Parathyroid adenoma (tissue), 2 donors: ENCODE measurements at regions not wholly inside any gene's neighbourhood (a gene's known extent, or its start where the extent isn't known, plus 50 kb on each side); places are given as distances from the start of the nearest gene placed in this dataset.
"Not testable (repeated sequence)": the region's sequence is repeated elsewhere in the genome, so short reads cannot be mapped to it uniquely, and the experiment has no call there.

ENCODE experiments used
- H2AFZ ChIP-seq: fragments of 300-600 bp; sonication (generic); one replicate; pipeline ENCODE4 v1.7.0; 2017; ENCODE audit warnings: antibody characterized with exemption, mild to moderate bottlenecking
- H3K27ac ChIP-seq: fragments of 300-600 bp; sonication (generic); one replicate; pipeline ENCODE4 v1.7.0; 2017
- H3K27me3 ChIP-seq: fragments of 300-600 bp; sonication (generic); one replicate; pipeline ENCODE4 v1.7.0; 2017; ENCODE audit warnings: low read length; ENCODE audit not compliant: control insufficient read depth, insufficient read depth
- H3K36me3 ChIP-seq: fragments of 300-600 bp; sonication (generic); one replicate; pipeline ENCODE4 v1.7.0; 2017; ENCODE audit warnings: low read length; ENCODE audit not compliant: control insufficient read depth, insufficient read depth
- H3K4me1 ChIP-seq: fragments of 300-600 bp; sonication (generic); one replicate; pipeline ENCODE4 v1.7.0; 2017; ENCODE audit warnings: control low read depth
- H3K4me2 ChIP-seq: fragments of 300-600 bp; sonication (generic); one replicate; pipeline ENCODE4 v1.7.0; 2017; ENCODE audit warnings: low read length
- H3K4me3 ChIP-seq: fragments of 300-600 bp; sonication (generic); one replicate; pipeline ENCODE4 v1.7.0; 2017; ENCODE audit warnings: low read depth, low read length
- H3K79me2 ChIP-seq: fragments of 300-600 bp; sonication (generic); one replicate; pipeline ENCODE4 v1.7.0; 2017; ENCODE audit warnings: control low read depth
- H3K9ac ChIP-seq: fragments of 300-600 bp; sonication (generic); one replicate; pipeline ENCODE4 v1.7.0; 2017; ENCODE audit warnings: mild to moderate bottlenecking
- H3K9me3 ChIP-seq: fragments of 300-600 bp; sonication (generic); one replicate; pipeline ENCODE4 v1.7.0; 2017; ENCODE audit warnings: low read length; ENCODE audit not compliant: control insufficient read depth
- CTCF ChIP-seq: fragments of 300-600 bp; sonication (generic); IDR thresholded peaks from one replicate; pipeline ENCODE4 v1.7.0; 2017; ENCODE audit warnings: antibody characterized with exemption, mild to moderate bottlenecking
- donor health status: primary hyperparathyroidism.

GRCh38 chr3:145248928-145249327 lies 912.1 kb downstream of the PLOD2 start:
- no peak overlapping the region for H3K9ac ChIP-seq
- no peaks in the 10 kb centered on the region for H3K27me3 ChIP-seq
- H3K4me3 ChIP-seq: no peak overlapping the region
- no peaks in the 10 kb centered on the region for H3K9me3 ChIP-seq
- no peaks in the 10 kb centered on the region for H3K4me1 ChIP-seq
- no peak overlapping the region for H3K27ac ChIP-seq
- TF ChIP-seq CTCF: no peak
- H2AFZ ChIP-seq: no peak overlapping the region
- no peaks in the 10 kb centered on the region for H3K36me3 ChIP-seq
- no peak overlapping the region for H3K4me2 ChIP-seq
- H3K79me2 ChIP-seq: no peaks in the 10 kb centered on the region

GRCh38 chr3:145251311-145251710 lies 909.7 kb downstream of the PLOD2 start:
- Histone ChIP-seq H3K36me3 (no peaks in the 10 kb centered on the region), H3K79me2 (no peaks in the 10 kb centered on the region), H3K27me3 (no peaks in the 10 kb centered on the region), H3K9me3 (no peaks in the 10 kb centered on the region), H3K4me1 (no peaks in the 10 kb centered on the region), H3K27ac (no peak overlapping the region), H2AFZ (no peak overlapping the region), H3K4me3 (no peak overlapping the region), H3K9ac (no peak overlapping the region), H3K4me2 (no peak overlapping the region)
- no peak for TF ChIP-seq CTCF

- H2AFZ ChIP-seq, H3K27ac ChIP-seq, H3K79me2 ChIP-seq, H3K9me3 ChIP-seq, H3K36me3 ChIP-seq, H3K9ac ChIP-seq, H3K4me2 ChIP-seq, H3K4me1 ChIP-seq, H3K4me3 ChIP-seq, H3K27me3 ChIP-seq: not testable (repeated sequence)
Measured at GRCh38 chr3:145257967-145258366, 903.0 kb downstream of the PLOD2 start.

GRCh38 chr3:145259166-145259880 lies 901.7 kb downstream of the PLOD2 start:
- no peaks in the 10 kb centered on the region for H3K4me1 ChIP-seq
- no peak overlapping the region for H2AFZ ChIP-seq
- H3K4me3 ChIP-seq: no peak overlapping the region
- no peaks in the 10 kb centered on the region for H3K27me3 ChIP-seq
- H3K9me3 ChIP-seq: no peaks in the 10 kb centered on the region
- H3K4me2 ChIP-seq: no peak overlapping the region
- H3K36me3 ChIP-seq: no peaks in the 10 kb centered on the region
- H3K79me2 ChIP-seq: no peaks in the 10 kb centered on the region
- no peak for TF ChIP-seq CTCF
- H3K9ac ChIP-seq: no peak overlapping the region
- no peak overlapping the region for H3K27ac ChIP-seq

- not testable (repeated sequence) for H3K9me3 ChIP-seq, H3K9ac ChIP-seq
Measured at GRCh38 chr3:145263458-145263857, 897.5 kb downstream of the PLOD2 start.

GRCh38 chr3:145266368-145266767 lies 894.6 kb downstream of the PLOD2 start:
- H2AFZ ChIP-seq: no peak overlapping the region
- H3K4me1 ChIP-seq: no peaks in the 10 kb centered on the region
- no peak overlapping the region for H3K9ac ChIP-seq
- no peak overlapping the region for H3K4me3 ChIP-seq
- no peak overlapping the region for H3K4me2 ChIP-seq
- H3K79me2 ChIP-seq: no peaks in the 10 kb centered on the region
- H3K36me3 ChIP-seq: no peaks in the 10 kb centered on the region
- H3K27ac ChIP-seq: no peak overlapping the region
- no peaks in the 10 kb centered on the region for H3K27me3 ChIP-seq
- H3K9me3 ChIP-seq: no peaks in the 10 kb centered on the region
- TF ChIP-seq CTCF: no peak

More at GRCh38 chr3:145263458-145263857, 897.5 kb downstream of the PLOD2 start:
- H3K4me3 ChIP-seq, H3K79me2 ChIP-seq, H3K4me1 ChIP-seq, H3K4me2 ChIP-seq, H3K36me3 ChIP-seq, H2AFZ ChIP-seq, H3K27me3 ChIP-seq, H3K27ac ChIP-seq: not testable (repeated sequence)
